Mesenchymal stem cell (in vitro differentiated cells and primary cell): ENCODE measurements at regions not wholly inside any gene's neighbourhood (a gene's known extent, or its start where the extent isn't known, plus 50 kb on each side); places are given as distances from the start of the nearest gene placed in this dataset.

Experiments
- DNase-seq: peaks from one replicate; pipeline ENCODE4 v3.0.0-alpha.2; 2013
- H2AFZ ChIP-seq: one replicate; pipeline ENCODE4 v1.6.1; 2013; ENCODE audit warnings: low read depth, mild to moderate bottlenecking, control low read depth, inconsistent platforms, low read length, moderate library complexity
- H2AK5ac ChIP-seq: 2 replicates; pipeline ENCODE4 v1.6.1; 2013; ENCODE audit warnings: low read length, moderate library complexity, mild to moderate bottlenecking, inconsistent platforms; ENCODE audit not compliant: severe bottlenecking
- H2BK120ac ChIP-seq: one replicate; pipeline ENCODE4 v1.6.1; 2013; ENCODE audit warnings: low read depth, mild to moderate bottlenecking, inconsistent platforms, low read length, moderate library complexity
- H2BK12ac ChIP-seq, 2 experiments: one replicate each; pipeline ENCODE4 v1.6.1; 2013; ENCODE audit warnings: inconsistent platforms in 2 of 2, low read length in 2 of 2, mild to moderate bottlenecking in 2 of 2, moderate library complexity in 2 of 2, control low read depth in 1 of 2
- H2BK15ac ChIP-seq: one replicate; pipeline ENCODE4 v1.6.1; 2013; ENCODE audit warnings: mild to moderate bottlenecking, low read depth, inconsistent platforms; ENCODE audit not compliant: poor library complexity, severe bottlenecking
- H2BK5ac ChIP-seq: 2 replicates; pipeline ENCODE4 v1.6.1; 2013; ENCODE audit warnings: low read depth, mild to moderate bottlenecking, low read length, control low read depth, inconsistent platforms; ENCODE audit not compliant: poor library complexity, severe bottlenecking
- H3K14ac ChIP-seq, 2 experiments: one replicate each; pipeline ENCODE4 v1.6.1; 2013; ENCODE audit warnings: inconsistent platforms in 2 of 2, low read length in 2 of 2, control low read depth in 1 of 2, mild to moderate bottlenecking in 1 of 2, moderate library complexity in 1 of 2
- H3K18ac ChIP-seq, 2 experiments: one replicate each; pipeline ENCODE4 v1.6.1; 2013; ENCODE audit warnings: inconsistent platforms in 2 of 2, low read length in 2 of 2, control low read depth in 1 of 2, low read depth in 1 of 2, mild to moderate bottlenecking in 1 of 2
- H3K23ac ChIP-seq, 2 experiments: one replicate each; pipeline ENCODE4 v1.6.1; 2013; ENCODE audit warnings: inconsistent platforms in 2 of 2, low read length in 2 of 2, mild to moderate bottlenecking in 2 of 2, moderate library complexity in 2 of 2, control low read depth in 1 of 2
- H3K27ac ChIP-seq: 2 replicates; pipeline ENCODE4 v1.5.1; 2013; ENCODE audit warnings: mild to moderate bottlenecking, moderate library complexity, low read length, control low read depth, inconsistent platforms; ENCODE audit not compliant: poor library complexity, severe bottlenecking
- H3K27me3 ChIP-seq, 2 experiments: 2 replicates each; pipeline versions ENCODE4 v1.6.1 to v1.7.0; 2013; ENCODE audit warnings: low read length in 2 of 2, mild to moderate bottlenecking in 2 of 2, moderate library complexity in 2 of 2, control low read depth in 1 of 2, inconsistent platforms in 1 of 2; ENCODE audit not compliant: control insufficient read depth in 1 of 2, insufficient read depth in 1 of 2
- H3K36me3 ChIP-seq, 2 experiments: 2 replicates each; pipeline versions ENCODE4 v1.6.1 to v1.7.0; 2013; ENCODE audit warnings: low read length in 2 of 2, control low read depth in 1 of 2, inconsistent platforms in 1 of 2, low read depth in 1 of 2, mild to moderate bottlenecking in 1 of 2; ENCODE audit not compliant: insufficient read depth in 2 of 2, control insufficient read depth in 1 of 2
- H3K4ac ChIP-seq, 2 experiments: one replicate each; pipeline ENCODE4 v1.6.1; 2013; ENCODE audit warnings: inconsistent platforms in 2 of 2, low read length in 2 of 2, mild to moderate bottlenecking in 2 of 2, moderate library complexity in 2 of 2, control low read depth in 1 of 2, low read depth in 1 of 2
- H3K4me1 ChIP-seq: 2 replicates; pipeline ENCODE4 v1.6.1; 2013; ENCODE audit warnings: low read depth, low read length, control low read depth; ENCODE audit not compliant: control insufficient read depth, insufficient read depth
- H3K4me2 ChIP-seq: 2 replicates; pipeline ENCODE4 v1.6.1; 2013; ENCODE audit warnings: low read length, mild to moderate bottlenecking, inconsistent platforms; ENCODE audit not compliant: poor library complexity, severe bottlenecking
- H3K4me3 ChIP-seq, 2 experiments: 2 replicates each; pipeline versions ENCODE4 v1.5.1 to v1.7.0; 2013; ENCODE audit warnings: low read length in 2 of 2, mild to moderate bottlenecking in 2 of 2, control low read depth in 1 of 2, low read depth in 1 of 2; ENCODE audit not compliant: insufficient read depth in 1 of 2
- H3K79me1 ChIP-seq: replicated peaks from 2 replicates; pipeline ENCODE4 v1.6.1; 2013; ENCODE audit warnings: mild to moderate bottlenecking, control low read depth, low read length, inconsistent platforms; ENCODE audit not compliant: poor library complexity, severe bottlenecking
- H3K9ac ChIP-seq: 2 replicates; pipeline ENCODE4 v1.7.0; 2013; ENCODE audit warnings: mild to moderate bottlenecking, low read length, moderate library complexity
- H3K9me3 ChIP-seq: 2 replicates; pipeline ENCODE4 v1.7.0; 2013; ENCODE audit warnings: mild to moderate bottlenecking, low read length; ENCODE audit not compliant: control insufficient read depth
- H4K8ac ChIP-seq: one replicate; pipeline ENCODE4 v1.6.1; 2013; ENCODE audit warnings: inconsistent platforms, mild to moderate bottlenecking, low read length, moderate library complexity
- H4K91ac ChIP-seq: one replicate; pipeline ENCODE4 v1.6.1; 2013; ENCODE audit warnings: mild to moderate bottlenecking, low read length, inconsistent platforms
- WGBS: methylation state at CpG from one replicate; pipeline ENCODE4 v1.1.7; 2013; ENCODE audit warnings: mixed read lengths; 5-methylcytosine and 5-hydroxymethylcytosine counted together

GRCh38 chr7:136303162-136303561 is 326.0 kb upstream of the MTPN start:
- Histone ChIP-seq H3K4me1 (no peaks in the 10 kb centered on the region), H3K4ac (no peak overlapping the region), H2BK12ac (no peak overlapping the region), H4K8ac (no peak overlapping the region), H3K4me3 (no peak overlapping the region), H3K9ac (no peak overlapping the region), H3K79me1 (no peaks in the 10 kb centered on the region), H2AFZ (no peak overlapping the region), H2BK15ac (no peak overlapping the region), H3K4me2 (no peak overlapping the region), H2AK5ac (no peak overlapping the region), H3K27me3 (no peaks in the 10 kb centered on the region), H2BK5ac (no peak overlapping the region), H3K9me3 (peaks cover 16% of the 10 kb centered on the region), H3K23ac (no peak overlapping the region), H4K91ac (no peak overlapping the region), H3K36me3 (no peaks in the 10 kb centered on the region), H3K14ac (no peak overlapping the region), H3K18ac (no peak overlapping the region), H2BK120ac (no peak overlapping the region), H3K27ac (no peak overlapping the region)
- peak; percentile 76 for DNase-seq
- 85% methylated on average over 2 of the region's 2 CpGs for WGBS

GRCh38 chr7:136302049-136302448 is 324.9 kb upstream of the MTPN start:
- Histone ChIP-seq H3K4me3 (no peak overlapping the region), H3K4ac (no peak overlapping the region), H4K8ac (no peak overlapping the region), H3K18ac (no peak overlapping the region), H3K9ac (no peak overlapping the region), H3K27ac (no peak overlapping the region), H2BK12ac (no peak overlapping the region), H3K27me3 (no peaks in the 10 kb centered on the region), H3K9me3 (peaks cover 19% of the 10 kb centered on the region), H2BK120ac (no peak overlapping the region), H2BK15ac (no peak overlapping the region), H2AFZ (no peak overlapping the region), H2AK5ac (no peak overlapping the region), H3K36me3 (no peaks in the 10 kb centered on the region), H3K4me1 (no peaks in the 10 kb centered on the region), H4K91ac (no peak overlapping the region), H2BK5ac (no peak overlapping the region), H3K14ac (no peak overlapping the region), H3K4me2 (no peak overlapping the region), H3K23ac (no peak overlapping the region), H3K79me1 (no peaks in the 10 kb centered on the region)
- WGBS, result 82% methylated on average over 1 of the region's 1 CpG
- no peak for DNase-seq

GRCh38 chr7:136294977-136295376 is 317.8 kb upstream of the MTPN start:
- Histone ChIP-seq H2BK120ac (no peak overlapping the region), H3K79me1 (no peaks in the 10 kb centered on the region), H3K4me2 (no peak overlapping the region), H3K4ac (no peak overlapping the region), H3K27ac (no peak overlapping the region), H2BK15ac (no peak overlapping the region), H3K4me1 (no peaks in the 10 kb centered on the region), H3K9ac (no peak overlapping the region), H4K8ac (no peak overlapping the region), H3K9me3 (peaks cover 10% of the 10 kb centered on the region), H2BK12ac (no peak overlapping the region), H4K91ac (no peak overlapping the region), H3K4me3 (no peak overlapping the region), H2AK5ac (no peak overlapping the region), H3K14ac (no peak overlapping the region), H3K36me3 (no peaks in the 10 kb centered on the region), H3K27me3 (no peaks in the 10 kb centered on the region), H2BK5ac (no peak overlapping the region), H2AFZ (no peak overlapping the region), H3K23ac (no peak overlapping the region), H3K18ac (no peak overlapping the region)
- WGBS, result 88% methylated on average over 1 of the region's 1 CpG
- no peak for DNase-seq

- no peak overlapping the region for H2BK120ac ChIP-seq
- H3K14ac ChIP-seq, result no peak overlapping the region
- H3K36me3 ChIP-seq, result no peaks in the 10 kb centered on the region
- no peaks in the 10 kb centered on the region for H3K27me3 ChIP-seq
- DNase-seq, result no peak
- H2AK5ac ChIP-seq, result no peak overlapping the region
- no peaks in the 10 kb centered on the region for H3K79me1 ChIP-seq
- no peak overlapping the region for H3K27ac ChIP-seq
- H4K8ac ChIP-seq, result no peak overlapping the region
- no peak overlapping the region for H3K18ac ChIP-seq
- H3K4ac ChIP-seq, result no peak overlapping the region
- no peak overlapping the region for H2BK15ac ChIP-seq
- no peak overlapping the region for H4K91ac ChIP-seq
- no peak overlapping the region for H2BK5ac ChIP-seq
- no peak overlapping the region for H3K4me3 ChIP-seq
- no peak overlapping the region for H2AFZ ChIP-seq
- peaks cover 10% of the 10 kb centered on the region for H3K9me3 ChIP-seq
- no peak overlapping the region for H3K9ac ChIP-seq
- no peak overlapping the region for H3K23ac ChIP-seq
- H3K4me2 ChIP-seq, result no peak overlapping the region
- H2BK12ac ChIP-seq, result no peak overlapping the region
- no peaks in the 10 kb centered on the region for H3K4me1 ChIP-seq
Observed at GRCh38 chr7:136293841-136294391, 316.8 kb upstream of the MTPN start.
